ENCODE measurements at regions not wholly inside any gene's neighbourhood (a gene's known extent, or its start where the extent isn't known, plus 50 kb on each side); places are given as distances from the start of the nearest gene placed in this dataset.
"Not testable (repeated sequence)": the region's sequence is repeated elsewhere in the genome, so short reads cannot be mapped to it uniquely, and the experiment has no call there.

- not testable (repeated sequence) for DNase-seq
These were observed 89.0 kb upstream of the NOTCH2NLA start for GRCh38 chr1:146317785-146318184.

GRCh38 chr1:146314449-146315246 is 85.8 kb upstream of the NOTCH2NLA start:
- DNase-seq: not testable (repeated sequence)

- DNase-seq: not testable (repeated sequence)
These were observed 81.8 kb upstream of the NOTCH2NLA start for GRCh38 chr1:146310579-146310978.

- not testable (repeated sequence) for DNase-seq
These were observed 80.6 kb upstream of the NOTCH2NLA start for GRCh38 chr1:146309427-146309826.

GRCh38 chr1:146308892-146309291 is 80.1 kb upstream of the NOTCH2NLA start:
- not testable (repeated sequence) for DNase-seq

DNA sequence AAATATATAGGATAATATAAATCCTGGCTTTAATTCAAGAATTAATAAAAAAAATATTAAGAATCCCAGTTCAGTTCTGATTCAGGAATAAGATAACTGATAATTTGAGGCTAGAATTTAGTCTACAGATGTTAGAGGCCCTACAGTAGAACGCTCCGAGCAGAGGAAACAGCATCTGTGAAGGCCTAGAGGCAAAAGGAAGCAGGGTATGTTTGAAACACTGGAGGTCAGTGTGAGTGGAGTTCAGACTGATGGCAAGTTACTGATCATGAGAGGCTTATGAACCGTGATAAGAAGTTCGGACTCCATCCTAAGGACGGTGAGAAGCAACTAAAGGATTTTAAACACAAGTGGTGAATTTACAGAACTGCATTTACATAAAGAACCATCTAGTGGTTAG is 79.3 kb upstream of the NOTCH2NLA start:
- not testable (repeated sequence) for DNase-seq

DNA sequence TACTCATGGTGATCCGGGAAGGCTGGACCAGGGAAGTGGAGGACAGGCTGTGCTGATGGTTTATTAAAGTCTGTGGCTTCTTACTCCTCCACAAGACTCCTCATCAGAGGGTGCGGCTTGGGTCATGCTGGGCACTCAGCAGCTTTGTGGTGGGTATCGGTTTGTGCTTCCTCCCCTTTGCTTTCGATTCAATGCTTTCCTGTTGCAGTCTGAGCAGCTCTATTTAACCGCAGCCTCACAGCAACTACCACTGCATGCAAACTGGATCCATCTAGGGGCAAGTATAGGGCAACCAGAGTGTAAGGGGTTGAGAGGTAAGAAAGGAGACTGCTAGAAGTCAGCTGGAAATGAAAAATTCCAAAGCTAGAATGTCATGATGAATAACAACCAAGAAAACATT is 78.8 kb upstream of the NOTCH2NLA start:
- not testable (repeated sequence) for DNase-seq

DNA sequence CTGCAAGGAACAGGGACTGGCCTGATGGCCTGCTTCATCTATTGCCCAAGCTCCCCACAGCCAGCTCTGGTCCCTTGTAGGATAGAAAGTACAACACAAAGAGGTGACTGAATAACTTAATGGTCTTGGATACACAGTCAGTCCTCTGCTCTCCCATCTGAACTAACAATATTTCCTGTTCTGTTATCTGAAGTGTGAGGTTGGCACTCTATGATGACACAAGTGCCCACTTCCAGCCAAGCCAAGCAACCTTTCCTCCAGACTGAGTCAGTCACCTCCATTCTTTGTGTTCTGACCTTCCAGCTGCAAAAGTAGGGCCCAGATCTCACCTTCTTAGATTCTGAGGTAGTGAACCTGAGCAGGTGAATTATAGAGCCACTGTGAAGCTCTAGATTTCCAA is 77.8 kb upstream of the NOTCH2NLA start:
- DNase-seq: not testable (repeated sequence)

GRCh38 chr1:146305442-146305841 is 76.6 kb upstream of the NOTCH2NLA start:
- DNase-seq: not testable (repeated sequence)

- DNase-seq: not testable (repeated sequence)
These were observed 69.7 kb upstream of the NOTCH2NLA start for GRCh38 chr1:146298575-146298897.

DNA sequence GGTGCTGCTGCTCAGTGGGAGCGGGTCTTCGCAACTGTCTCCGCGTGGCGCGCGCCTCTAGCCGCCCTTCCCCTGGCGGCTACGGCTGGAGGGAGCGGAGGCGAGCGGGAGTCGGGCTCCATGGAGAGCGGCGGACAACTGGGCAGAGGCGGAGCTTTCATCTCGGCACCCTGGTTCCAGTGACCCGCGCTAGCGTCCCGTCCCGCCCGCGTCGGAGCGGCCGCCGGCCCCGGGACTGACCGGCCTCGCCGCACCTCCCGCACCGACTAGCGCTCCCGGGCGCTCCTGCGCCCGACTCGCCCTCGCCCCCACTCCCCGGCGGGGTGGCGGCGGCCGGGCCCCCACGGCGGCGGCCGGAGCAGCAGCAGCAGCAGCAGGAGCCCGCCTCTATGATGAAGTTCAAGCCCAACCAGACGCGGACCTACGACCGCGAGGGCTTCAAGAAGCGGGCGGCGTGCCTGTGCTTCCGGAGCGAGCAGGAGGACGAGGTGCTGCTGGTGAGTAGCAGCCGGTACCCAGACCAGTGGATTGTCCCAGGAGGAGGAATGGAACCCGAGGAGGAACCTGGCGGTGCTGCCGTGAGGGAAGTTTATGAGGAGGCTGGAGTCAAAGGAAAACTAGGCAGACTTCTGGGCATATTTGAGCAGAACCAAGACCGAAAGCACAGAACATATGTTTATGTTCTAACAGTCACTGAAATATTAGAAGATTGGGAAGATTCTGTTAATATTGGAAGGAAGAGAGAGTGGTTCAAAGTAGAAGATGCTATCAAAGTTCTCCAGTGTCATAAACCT is 69.2 kb upstream of the NOTCH2NLA start:
- not testable (repeated sequence) for DNase-seq

- not testable (repeated sequence) for DNase-seq
These were observed 64.4 kb upstream of the NOTCH2NLA start for GRCh38 chr1:146292940-146293936.

DNA sequence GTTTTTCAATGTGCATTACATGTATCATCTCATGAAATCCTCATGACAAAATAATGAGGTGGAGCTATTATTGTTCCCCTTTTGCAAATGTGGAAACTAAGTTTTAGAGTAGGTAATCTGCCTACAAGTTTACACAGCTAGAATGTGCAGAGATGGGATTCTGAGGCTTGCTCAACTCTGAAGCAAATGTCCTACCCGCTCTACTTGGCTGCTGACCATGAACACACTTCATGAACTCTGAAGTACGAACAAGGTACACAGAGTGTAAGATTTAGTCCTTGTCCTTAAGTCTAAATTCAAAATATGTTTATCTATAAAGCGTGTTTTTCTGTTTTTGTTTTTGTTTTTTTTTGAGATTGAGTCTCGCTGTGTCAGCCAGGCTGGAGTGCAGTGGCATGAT is 63.6 kb upstream of the NOTCH2NLA start:
- DNase-seq: not testable (repeated sequence)

- not testable (repeated sequence) for DNase-seq
These were observed 59.1 kb upstream of the NOTCH2NLA start for GRCh38 chr1:146287881-146288280.

- DNase-seq: not testable (repeated sequence)
These were observed 55.9 kb upstream of the NOTCH2NLA start for GRCh38 chr1:146284760-146285159.

DNA sequence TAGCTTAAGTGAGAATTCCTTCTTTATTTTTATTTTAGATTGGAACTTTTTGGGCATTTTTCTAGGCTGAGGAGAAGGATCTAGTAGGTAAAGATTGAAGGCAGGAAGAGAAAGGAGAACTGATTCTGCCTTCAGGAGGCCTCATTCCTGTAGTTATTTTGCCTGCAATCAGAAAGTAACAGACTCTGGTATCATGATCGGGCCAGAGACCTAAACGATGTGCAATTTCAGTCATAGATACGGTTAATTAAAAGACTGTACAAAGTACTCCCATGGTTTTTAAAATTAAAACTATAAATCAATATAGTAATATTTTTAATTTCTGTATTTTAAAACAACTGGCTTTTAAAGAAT is 54.7 kb upstream of the NOTCH2NLA start:
- not testable (repeated sequence) for DNase-seq

- DNase-seq: not testable (repeated sequence)
These were observed 54.1 kb upstream of the NOTCH2NLA start for GRCh38 chr1:146282807-146283526.

DNA sequence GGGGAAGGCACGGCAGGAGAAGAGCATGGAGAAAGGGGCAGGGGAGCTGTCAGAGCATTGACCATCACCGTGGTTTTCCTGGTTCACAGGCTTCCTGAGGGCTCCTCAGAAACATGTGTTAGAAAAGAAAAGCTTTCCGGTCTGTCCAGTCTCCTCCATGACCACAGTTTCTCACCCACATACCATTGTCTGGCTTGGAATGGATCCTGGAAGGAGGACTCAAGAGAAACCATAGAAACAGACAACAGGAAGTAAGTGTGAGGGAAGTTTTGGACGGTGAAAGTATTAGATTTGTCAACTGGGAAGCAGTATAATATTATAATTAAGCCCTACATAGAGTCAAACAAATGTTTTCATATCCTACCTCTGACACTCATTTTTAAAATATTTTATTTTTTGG is 52.7 kb upstream of the NOTCH2NLA start:
- not testable (repeated sequence) for DNase-seq

DNA sequence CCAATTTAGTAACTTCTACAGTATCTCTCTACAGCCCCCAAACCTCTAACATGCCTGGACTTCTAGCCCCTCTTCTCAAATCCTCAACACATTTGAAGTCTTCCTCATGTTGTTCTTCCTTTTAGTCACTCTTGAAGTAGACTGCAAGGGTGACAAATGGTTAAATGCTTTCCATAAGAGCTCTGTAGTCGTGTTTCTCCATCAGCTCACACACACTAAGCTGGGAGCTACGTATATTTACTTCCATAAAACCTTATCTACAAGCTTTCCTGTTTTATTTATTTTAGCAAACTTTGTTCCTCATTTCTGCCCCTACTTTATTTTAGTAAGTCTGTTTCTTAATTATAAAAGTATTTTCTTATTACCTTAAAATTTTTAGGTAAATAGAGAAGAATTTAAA is 49.9 kb upstream of the NOTCH2NLA start:
- not testable (repeated sequence) for DNase-seq

All from hematopoietic multipotent progenitor cell treated with erythropoietin and hydrocortisone succinate and interleukin-3 and kit ligand, for 8 days (in vitro differentiated cells).